GM12872 (cell line): ENCODE measurements at regions not wholly inside any gene's neighbourhood (a gene's known extent, or its start where the extent isn't known, plus 50 kb on each side); places are given as distances from the start of the nearest gene placed in this dataset.

ENCODE experiments used
- TF ChIP-seq, protein P1 (sequence below): IDR thresholded peaks from 3 replicates; pipeline ENCODE4 v1.5.1; 2011; ENCODE audit warnings: low read depth, mild to moderate bottlenecking, low read length, moderate library complexity; ENCODE audit not compliant: insufficient read depth

DNA sequence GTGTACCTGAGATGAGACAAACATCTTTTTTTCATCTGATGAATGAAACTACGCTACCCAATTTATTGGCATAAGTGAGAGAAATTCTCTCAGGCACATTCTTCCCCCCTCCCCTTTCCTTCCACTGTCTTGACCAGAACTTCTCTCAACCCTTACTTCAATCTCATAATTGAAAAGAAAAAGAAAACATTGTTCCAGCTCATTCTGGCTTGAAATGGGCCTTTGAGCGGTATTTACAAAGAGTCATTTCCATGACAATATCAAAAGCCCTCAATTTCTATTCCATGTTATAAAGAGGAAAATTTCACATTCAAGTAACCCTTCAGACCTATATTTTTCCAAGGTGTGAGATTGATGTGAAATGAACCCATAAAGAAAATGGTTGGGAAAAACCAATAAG is 145.9 kb downstream of the PCSK1 start:
- TF ChIP-seq, protein P1, sequence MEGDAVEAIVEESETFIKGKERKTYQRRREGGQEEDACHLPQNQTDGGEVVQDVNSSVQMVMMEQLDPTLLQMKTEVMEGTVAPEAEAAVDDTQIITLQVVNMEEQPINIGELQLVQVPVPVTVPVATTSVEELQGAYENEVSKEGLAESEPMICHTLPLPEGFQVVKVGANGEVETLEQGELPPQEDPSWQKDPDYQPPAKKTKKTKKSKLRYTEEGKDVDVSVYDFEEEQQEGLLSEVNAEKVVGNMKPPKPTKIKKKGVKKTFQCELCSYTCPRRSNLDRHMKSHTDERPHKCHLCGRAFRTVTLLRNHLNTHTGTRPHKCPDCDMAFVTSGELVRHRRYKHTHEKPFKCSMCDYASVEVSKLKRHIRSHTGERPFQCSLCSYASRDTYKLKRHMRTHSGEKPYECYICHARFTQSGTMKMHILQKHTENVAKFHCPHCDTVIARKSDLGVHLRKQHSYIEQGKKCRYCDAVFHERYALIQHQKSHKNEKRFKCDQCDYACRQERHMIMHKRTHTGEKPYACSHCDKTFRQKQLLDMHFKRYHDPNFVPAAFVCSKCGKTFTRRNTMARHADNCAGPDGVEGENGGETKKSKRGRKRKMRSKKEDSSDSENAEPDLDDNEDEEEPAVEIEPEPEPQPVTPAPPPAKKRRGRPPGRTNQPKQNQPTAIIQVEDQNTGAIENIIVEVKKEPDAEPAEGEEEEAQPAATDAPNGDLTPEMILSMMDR: no peak

DNA sequence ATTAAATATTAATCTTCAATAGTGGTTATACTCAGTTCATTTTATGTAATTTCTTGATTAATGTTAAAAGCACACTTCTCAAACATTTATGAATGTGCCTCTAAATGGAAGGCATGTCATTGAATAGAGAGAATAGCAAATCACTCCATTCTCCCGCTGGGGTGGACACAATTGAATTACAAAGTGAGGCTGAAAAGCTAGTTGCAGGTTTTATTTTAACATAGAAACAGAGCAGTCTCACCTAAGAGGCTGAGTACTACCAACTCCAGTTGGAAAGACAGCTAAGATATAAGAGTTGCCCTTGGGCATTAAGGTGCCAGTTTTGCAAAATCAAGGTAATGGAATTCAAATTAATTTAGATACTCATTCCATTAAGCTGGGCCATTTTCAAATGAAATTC is 147.2 kb downstream of the PCSK1 start:
- TF ChIP-seq, protein P1: no peak

DNA sequence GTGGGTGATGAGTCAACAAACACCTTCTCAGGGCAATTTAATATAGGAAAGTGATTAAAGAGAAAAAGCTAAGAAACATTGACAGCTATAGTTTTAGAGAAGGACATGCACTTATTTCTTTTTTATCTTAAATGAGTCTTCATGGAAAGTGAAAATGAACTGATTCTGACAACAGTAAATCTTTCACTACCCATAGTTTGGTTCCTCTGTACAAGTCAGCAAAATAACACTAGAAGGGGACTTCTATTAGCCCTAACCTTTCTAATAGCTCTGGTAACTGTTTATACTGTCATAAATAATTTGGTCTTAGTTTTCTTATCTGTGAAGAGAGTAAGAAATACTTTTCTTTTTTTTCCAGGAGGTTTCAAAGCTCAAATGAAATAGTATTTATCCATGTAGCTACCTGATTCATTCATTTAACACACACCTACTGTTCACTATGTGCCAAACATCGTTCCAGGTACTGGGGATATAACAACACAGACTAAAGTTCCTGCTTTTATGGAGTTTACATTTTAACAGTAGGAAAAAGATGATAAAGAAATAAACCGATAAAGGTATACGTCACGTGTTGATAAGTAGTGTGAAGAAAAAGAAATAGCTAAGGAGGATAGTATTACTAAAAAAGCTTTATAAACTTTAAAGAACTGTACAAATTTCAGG is 148.2 kb downstream of the PCSK1 start:
- TF ChIP-seq, protein P1: no peak

DNA sequence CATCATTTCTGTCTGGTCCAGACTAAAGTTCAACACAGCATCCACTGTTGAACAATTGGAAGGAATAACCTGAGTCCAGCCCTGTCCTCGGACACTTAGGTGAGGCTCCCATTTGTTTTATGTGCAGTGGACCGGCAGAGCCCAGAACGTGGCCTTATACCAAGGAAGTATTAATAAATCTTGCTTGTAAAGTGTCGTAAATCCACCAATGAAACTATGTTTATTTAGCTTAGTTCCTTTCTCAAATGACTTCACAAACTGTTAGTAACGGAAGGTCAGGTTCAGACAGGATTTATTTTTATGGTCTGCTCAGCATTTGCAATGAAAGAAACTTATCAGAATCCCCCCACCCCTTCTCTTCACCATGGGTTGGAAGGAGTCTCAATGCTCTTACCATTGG is 149.5 kb downstream of the PCSK1 start:
- TF ChIP-seq, protein P1: no peak

DNA sequence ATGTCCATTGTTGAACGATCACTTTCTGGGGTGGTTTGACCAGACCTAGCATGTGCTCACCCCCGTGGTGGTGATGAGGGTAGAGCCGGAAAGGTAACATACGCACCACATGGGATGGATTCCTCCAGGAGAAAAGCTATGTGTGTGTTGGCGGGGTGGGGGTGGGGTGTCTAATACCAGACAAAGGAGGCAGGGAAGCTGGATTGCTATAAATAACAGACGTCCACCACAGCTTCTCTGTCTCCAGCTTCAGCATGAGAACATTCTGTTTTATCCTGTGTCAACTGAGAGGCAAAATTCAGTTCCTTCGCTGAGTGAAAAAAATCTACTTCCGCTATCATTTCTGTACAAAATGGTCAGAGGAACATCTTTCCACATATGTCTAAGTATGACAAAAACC is 151.0 kb downstream of the PCSK1 start:
- TF ChIP-seq, protein P1: no peak

DNA sequence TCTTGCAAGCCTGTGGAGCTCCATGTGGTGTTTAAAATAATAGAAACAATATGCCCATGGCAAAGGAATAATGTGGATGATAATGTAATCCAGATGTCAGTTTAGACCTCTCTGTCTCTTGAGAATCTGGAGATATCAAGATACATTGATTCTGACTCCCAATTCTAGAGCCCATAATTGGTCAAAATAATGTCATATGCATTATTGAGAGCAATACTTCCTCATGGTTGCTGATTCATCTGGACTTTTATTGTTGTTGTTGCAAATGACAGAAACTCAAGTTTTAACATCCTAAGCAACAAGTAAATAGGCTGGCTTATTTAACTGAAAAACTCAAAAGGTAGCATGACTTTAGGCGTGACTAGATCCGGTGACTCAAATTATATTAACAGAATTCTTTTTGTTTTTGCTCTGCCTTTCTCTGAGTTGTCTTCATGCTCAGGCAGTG is 152.1 kb downstream of the PCSK1 start:
- TF ChIP-seq, protein P1: no peak

DNA sequence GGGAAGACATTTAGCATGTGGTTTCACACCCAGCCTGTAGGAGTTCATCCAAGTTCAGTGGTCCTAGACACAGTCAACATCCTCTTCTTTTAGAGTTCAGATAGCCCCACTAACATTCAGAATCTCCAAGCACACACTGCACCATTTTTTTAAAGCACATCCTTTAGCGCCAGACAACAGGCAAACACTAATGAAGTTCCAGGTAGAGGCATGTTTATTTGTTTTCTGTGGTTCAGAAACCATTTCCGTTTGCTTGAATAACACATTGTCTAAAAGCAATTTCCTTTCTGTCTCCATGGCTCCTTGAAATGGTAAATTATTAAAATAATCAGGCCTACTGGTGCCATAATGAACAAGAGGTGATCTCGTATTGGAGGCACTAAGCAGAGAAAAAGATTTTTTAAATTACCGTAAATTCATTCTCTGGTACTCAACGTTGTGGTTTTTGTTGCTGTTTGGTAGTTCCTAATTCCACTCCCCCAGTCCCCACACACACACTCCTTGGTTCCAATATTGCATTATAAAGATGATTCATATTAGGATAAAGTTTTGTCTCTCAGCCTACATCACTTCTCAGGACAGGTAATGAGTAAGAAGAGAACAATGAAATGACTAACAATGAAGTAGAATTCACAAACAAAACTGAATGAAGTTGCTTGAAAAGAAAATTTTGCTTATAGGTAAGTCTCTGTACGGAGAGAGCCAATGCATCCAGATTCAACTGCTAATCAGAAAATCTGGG is 153.1 kb downstream of the PCSK1 start:
- TF ChIP-seq, protein P1: 0 out of 3 replicates have a peak, but pooled peaks have one; percentile 10
